HG03045 (cell line): ENCODE measurements at regions not wholly inside any gene's neighbourhood (a gene's known extent, or its start where the extent isn't known, plus 50 kb on each side); places are given as distances from the start of the nearest gene placed in this dataset.

Experiments
- ATAC-seq: cut with Tn5 transposase; IDR thresholded peaks from one replicate; pipeline ENCODE4 v1.9.1; 2021; ENCODE audit warnings: mild to moderate bottlenecking, moderate library complexity; ENCODE audit not compliant: unreplicated experiment

DNA sequence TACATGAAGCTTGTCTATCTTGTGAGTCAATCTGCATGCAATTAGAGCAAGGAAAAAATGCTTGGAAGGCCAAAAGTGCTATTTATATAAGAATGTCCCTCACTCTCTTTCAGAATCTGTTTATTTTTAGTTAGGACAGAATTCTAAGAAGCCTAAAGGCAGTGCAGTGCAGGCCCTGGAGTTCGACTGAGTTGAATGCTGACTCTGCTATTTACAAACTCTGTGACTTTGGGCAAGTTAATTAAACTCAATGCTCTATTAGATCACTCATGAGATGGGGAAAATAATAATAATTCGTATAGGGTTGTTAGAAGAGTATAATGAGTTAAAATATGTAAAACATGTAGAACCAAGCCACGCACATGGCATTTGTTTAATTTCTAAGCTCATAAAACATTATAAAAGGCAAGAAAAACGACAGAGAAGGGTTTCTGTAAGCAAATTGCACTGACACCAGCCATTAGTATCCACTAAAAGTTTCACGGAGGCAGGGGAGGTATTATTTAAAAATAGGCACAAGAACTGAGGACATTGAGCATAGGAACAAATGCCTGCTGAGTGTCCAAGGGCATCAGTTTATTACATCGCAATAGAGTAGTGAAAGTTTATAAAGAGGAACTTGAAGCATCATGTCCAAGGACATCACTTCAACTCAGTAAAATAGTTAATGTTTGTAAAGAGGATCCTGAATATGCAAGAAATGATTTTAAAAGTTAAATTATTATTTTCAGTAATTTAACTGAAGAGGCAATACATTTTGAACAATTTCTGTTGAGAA lies 115.0 kb upstream of the INPP4B start:
- ATAC-seq, result no peak

DNA sequence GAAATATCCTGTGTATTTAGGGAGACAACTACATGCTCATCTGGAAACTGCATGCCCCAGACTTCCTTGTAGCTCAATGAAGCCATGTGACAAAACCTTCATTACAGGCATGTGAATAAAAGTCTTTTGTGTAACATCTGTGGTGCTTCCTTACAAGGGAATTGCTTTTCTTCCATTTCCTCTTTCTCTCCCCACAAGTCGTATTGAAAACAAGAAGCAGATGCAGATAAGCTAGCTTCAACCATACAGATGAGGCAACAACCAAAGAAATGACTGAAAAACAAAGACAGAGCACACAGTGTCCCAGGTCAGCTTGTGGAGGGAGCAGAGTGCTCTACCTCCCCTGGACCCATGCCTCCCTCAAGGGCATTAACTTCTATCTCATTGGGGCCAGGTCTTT lies 115.8 kb upstream of the INPP4B start:
- ATAC-seq, result no peak

DNA sequence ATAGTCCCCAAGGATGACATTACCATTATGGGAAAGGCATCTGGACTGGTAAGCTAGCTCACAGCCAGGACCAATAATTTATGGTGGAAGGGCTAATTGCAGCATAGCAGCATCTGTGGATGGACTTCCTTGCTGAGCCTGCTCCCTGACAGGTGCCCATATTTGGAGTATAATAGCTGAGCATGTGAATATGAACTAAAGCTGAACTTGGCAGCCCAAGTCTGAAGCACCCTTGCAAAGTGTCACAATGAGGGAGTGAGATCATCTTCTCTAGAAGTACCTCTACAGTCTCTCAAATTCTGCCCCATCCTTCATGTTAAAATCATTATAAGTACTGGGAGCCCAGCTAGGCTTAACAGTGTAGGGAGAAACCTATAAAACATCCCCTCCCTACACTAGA lies 128.2 kb upstream of the INPP4B start:
- no peak for ATAC-seq

GRCh38 chr4:142975618-142976017 lies 129.5 kb upstream of the INPP4B start:
- ATAC-seq, result no peak

DNA sequence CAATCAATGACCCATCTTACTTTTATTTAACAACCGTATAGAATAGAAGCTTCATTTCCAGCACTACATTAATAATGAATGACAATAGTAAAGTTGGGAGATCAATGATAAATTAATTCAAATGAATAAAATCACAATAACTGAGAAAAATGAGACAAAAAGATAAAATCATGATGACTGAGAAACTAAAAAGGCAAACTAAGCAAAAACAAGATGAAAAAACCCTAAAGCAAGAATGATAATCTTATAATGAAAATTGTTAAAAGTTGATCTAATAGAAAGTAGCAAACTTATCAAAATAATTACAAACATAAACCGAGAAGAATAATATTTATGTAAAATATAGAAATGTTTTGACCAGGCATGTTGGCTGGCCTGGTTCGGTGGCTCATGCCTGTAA lies 130.4 kb upstream of the INPP4B start:
- ATAC-seq, result no peak

DNA sequence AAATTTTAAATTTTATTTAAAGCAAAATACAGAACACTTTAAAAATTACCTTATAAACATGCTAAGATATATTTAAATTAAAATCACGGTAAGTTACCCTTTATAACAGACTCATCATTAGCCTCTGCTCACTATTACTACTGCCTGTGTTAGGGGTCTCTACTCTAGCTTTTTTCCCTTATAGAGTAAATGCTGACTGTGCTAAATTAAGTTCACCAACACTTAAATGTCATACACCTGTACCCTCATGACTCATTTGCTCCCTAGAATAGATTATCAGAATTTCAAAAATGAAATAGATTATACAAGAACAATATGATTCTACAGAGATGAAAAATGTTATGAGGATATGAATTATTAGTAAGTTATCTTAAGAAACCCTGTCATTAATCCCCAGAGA lies 131.1 kb upstream of the INPP4B start:
- no peak for ATAC-seq

GRCh38 chr4:142983065-142983464 lies 137.0 kb upstream of the INPP4B start:
- ATAC-seq, result no peak

DNA sequence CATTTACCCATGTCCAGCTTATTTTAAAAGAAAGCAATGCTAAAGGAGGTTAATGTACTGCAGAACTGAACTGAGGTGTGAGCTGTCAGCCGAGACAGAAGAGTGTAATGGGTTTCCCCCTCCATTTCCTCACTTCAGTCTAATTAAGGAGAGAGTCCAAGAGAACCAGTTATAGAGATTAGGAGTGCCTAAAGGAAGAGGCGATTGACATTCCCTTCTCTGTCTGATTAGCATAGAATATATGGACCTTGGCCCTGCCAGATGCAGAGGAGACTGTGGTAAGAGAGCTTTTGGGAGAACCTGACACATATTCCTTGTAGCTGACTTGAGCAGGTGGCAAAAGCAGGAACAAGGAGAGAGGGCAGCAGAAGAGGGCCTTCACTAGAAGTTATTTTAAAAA lies 137.5 kb upstream of the INPP4B start:
- no peak for ATAC-seq

- ATAC-seq, result no peak
These were observed 138.9 kb upstream of the INPP4B start for GRCh38 chr4:142984871-142985585.

GRCh38 chr4:143016171-143016570 lies 168.5 kb upstream of the USP38 start:
- no peak for ATAC-seq

GRCh38 chr4:143017210-143017609 lies 167.5 kb upstream of the USP38 start:
- ATAC-seq, result no peak

DNA sequence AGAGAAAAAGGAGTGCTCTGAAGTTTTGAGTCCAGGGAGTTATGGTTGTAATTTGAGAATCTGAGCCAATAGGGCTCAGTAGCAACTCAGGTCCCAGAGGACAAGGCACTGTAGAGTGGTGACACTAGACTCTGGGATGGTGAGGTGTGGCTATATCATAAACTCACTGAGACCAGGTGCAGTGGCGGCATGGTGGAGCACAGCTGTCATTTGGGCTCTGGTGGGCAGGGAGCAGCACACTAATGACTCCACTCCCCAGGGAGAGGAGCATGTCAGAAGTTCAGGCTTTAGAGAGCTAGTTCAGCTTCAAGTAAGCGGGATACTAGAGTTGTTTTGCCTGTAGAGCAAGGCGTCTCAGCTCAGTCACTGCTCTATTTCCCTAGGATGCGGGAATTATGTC lies 165.4 kb upstream of the USP38 start:
- ATAC-seq, result no peak

GRCh38 chr4:143021384-143021783 lies 163.3 kb upstream of the USP38 start:
- peak; percentile 63 for ATAC-seq

DNA sequence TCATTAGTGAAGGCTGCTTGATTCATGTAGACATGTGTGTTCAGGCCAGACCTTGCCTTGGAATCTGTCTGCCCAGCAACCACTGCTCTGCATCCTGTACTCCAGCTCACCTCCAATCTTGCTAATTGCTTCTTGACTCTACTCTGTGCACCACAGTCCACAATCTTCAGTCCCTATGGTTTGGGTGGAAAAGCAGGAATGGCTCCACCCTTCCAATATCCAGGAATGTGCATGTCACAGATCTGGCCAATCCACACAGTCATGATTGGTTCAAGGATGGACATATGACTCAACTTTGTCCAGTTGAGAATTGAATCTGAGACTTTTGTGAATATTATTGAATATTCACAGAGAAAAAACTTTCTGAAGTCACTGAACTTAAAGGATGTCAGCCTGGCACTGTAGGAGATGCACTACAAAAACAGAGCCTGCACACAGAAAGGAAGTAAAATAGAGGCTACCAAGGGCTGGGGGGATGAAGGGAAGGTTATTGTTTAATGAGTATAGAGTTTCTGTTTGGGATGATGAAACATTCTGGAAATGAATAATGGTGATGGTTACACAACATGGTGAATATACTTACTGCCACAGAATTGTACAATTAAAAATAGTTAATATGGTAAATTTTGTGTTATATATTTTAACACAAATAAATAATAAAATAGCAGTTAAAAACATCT lies 161.3 kb upstream of the USP38 start:
- ATAC-seq, result no peak

- peak; percentile 55 for ATAC-seq
These were observed 159.5 kb upstream of the USP38 start for GRCh38 chr4:143025081-143025704.

DNA sequence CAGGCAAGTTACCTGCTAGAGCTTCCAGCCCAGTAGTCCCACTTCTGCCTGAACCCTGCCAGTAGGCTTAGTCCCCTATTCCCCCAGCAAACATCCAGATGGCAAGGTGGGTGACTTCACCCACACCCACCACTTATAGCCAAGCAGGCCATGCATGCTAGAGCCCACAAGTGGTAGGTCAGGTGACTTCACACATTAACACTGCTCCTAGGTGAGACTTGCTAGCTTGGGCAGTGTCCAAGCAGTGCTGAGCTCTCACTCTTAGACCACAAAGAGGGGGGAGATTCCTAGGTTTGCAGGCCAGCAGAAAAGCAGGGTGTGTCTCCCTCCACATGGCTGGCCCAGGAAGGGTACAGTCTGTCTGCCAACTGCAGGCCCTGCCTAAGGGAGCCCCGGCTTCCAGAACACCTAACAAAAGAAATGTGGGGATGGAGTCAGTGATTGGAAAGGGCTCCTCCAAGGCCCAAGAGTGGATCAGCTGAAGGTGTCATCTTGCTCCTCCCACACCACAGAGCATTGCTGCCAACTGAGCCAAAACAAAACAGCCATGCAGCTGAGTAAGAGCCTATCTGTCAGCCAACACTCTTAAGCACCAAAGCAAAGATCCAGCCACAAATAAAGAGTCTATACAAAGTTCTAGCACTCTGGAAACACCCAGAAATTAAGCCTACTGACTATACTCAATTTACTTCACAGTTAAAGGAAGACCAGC lies 158.1 kb upstream of the USP38 start:
- no peak for ATAC-seq

DNA sequence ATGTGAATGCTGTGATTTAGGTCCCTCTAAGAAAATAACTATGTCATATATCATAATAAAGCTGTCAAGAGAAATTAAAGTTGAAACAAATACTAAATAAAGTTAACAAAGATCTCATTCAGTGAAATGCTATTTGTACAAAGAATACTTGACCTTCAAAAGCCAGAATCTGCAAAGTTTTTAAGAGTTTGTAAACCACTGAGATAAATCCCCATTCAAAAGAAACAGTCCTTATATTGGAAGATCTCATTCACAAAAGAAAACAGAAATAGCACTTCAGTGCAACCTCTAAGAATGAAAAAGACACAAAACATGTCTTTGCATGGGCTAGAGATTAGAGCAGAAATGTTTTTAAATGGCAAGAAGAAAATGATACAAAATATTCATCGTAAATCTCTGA lies 149.1 kb upstream of the USP38 start:
- no peak for ATAC-seq

DNA sequence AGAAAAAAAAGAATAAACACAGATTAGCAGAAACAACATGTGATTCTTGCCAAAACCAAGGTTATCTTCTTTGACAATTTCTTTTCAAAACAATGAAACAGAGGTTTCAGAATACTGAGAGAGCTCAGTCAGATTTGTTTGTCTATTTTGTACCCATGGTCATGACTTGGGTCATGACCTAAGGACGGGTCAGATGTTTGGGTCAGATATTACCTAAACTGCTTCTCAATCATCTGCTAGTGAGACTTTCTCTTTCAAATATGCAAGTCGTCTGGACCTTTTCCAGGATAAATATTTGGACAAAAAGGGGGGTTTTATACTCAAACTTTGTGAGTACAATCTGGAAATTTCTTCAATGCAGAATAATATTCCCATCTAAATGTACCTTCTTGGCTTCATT lies 148.3 kb upstream of the USP38 start:
- ATAC-seq, result no peak

DNA sequence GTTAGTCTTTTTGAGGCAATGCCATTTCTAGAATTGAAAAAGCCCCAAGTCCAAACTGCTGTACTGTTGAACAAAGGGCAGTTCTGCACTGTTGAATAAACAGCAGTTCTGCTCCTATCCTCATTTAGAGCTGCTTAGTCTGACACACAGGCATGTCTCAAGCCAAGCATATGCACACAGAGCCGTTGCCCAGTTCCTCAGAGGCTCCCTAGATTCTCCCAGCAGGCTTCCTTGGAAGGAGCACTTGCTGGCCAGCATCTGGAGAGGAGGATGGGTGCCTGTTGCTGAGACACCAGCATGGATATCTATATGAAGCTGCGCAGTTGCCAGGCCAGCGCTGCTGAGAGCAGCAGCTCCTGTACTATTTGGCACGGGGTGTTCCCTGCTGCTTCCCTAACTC lies 138.3 kb upstream of the USP38 start:
- ATAC-seq, result no peak

- ATAC-seq, result no peak
These were observed 137.8 kb upstream of the USP38 start for GRCh38 chr4:143046906-143047305.

DNA sequence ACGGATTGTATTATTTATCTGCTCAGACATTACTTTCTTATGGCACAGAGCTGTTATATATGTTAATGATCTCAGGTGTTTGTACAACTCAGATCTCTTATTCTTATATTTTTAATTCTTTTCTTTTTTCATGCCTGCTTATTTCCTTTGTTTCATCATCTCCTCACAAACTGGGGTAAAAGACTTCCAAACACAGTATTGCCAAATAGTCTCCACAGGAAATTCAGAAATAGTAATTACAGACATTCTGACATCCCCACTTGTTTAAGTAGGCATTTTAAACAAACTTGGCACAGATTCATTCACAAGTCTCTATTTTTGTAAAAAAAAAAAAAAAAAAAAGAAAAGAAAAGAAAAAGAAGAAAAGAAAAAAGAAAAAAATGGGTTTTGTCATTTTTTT lies 129.7 kb upstream of the USP38 start:
- ATAC-seq, result no peak
